HG02852 (cell line): ENCODE measurements at regions not wholly inside any gene's neighbourhood (a gene's known extent, or its start where the extent isn't known, plus 50 kb on each side); places are given as distances from the start of the nearest gene placed in this dataset.

Source experiments
- ATAC-seq: cut with Tn5 transposase; IDR thresholded peaks from one replicate; pipeline ENCODE4 v1.9.1; 2021; ENCODE audit warnings: mild to moderate bottlenecking, moderate library complexity; ENCODE audit not compliant: unreplicated experiment

GRCh38 chr13:40206241-40207000 is 460.0 kb downstream of the FOXO1 start:
- peak; percentile 60 for ATAC-seq

- ATAC-seq: peak; percentile 77
Measured at GRCh38 chr13:40207001-40207478, 459.4 kb downstream of the FOXO1 start.

GRCh38 chr13:40208517-40208916 is 457.9 kb downstream of the FOXO1 start:
- no peak for ATAC-seq

GRCh38 chr13:40210865-40211585 is 455.4 kb downstream of the FOXO1 start:
- ATAC-seq: no peak

- no peak for ATAC-seq
Measured at GRCh38 chr13:40211586-40211968, 454.9 kb downstream of the FOXO1 start.

GRCh38 chr13:40213779-40214178 is 452.7 kb downstream of the FOXO1 start:
- no peak for ATAC-seq

GRCh38 chr13:40215311-40215710 is 451.1 kb downstream of the FOXO1 start:
- ATAC-seq: no peak

- ATAC-seq: no peak
Measured at GRCh38 chr13:40215747-40216146, 450.7 kb downstream of the FOXO1 start.

- ATAC-seq: no peak
Measured at GRCh38 chr13:40217675-40218074, 448.8 kb downstream of the FOXO1 start.

GRCh38 chr13:40220299-40220935 is 446.0 kb downstream of the FOXO1 start:
- no peak for ATAC-seq

GRCh38 chr13:40221131-40221459 is 445.3 kb downstream of the FOXO1 start:
- ATAC-seq: no peak

GRCh38 chr13:40221460-40222201 is 444.8 kb downstream of the FOXO1 start:
- ATAC-seq: no peak

- ATAC-seq: no peak
Measured at GRCh38 chr13:40223585-40223984, 442.9 kb downstream of the FOXO1 start.

- ATAC-seq: no peak
Measured at GRCh38 chr13:40228496-40228895, 437.9 kb downstream of the FOXO1 start.

GRCh38 chr13:40228990-40229389 is 437.5 kb downstream of the FOXO1 start:
- no peak for ATAC-seq

GRCh38 chr13:40230833-40231266 is 435.6 kb downstream of the FOXO1 start:
- no peak for ATAC-seq

- no peak for ATAC-seq
Measured at GRCh38 chr13:40231311-40231710, 435.1 kb downstream of the FOXO1 start.

- ATAC-seq: no peak
Measured at GRCh38 chr13:40231751-40232150, 434.7 kb downstream of the FOXO1 start.

- no peak for ATAC-seq
Measured at GRCh38 chr13:40232311-40233040, 434.0 kb downstream of the FOXO1 start.

- ATAC-seq: no peak
Measured at GRCh38 chr13:40233731-40234195, 432.7 kb downstream of the FOXO1 start.
